ENCODE measurements at regions not wholly inside any gene's neighbourhood (a gene's known extent, or its start where the extent isn't known, plus 50 kb on each side); places are given as distances from the start of the nearest gene placed in this dataset.
"Not testable (repeated sequence)": the region's sequence is repeated elsewhere in the genome, so short reads cannot be mapped to it uniquely, and the experiment has no call there.

DNA sequence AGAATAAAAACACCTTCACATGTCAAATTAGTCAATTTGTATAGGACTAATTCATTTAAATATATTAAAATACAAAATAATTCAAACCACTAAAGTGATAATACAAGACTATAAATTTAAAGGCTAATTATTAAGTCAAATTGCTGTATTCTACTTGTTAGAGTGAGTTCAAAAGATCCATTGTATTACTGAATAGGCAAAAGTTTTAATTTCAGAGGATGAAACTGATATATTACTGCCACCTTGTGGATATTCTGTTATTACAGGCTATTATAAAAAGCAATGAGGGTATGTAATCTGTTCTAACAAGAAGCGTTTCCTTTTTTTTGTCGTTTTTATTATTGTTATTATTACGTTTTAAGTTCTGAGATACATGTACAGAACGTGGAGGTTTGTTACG, 1825.5 kb upstream of the TPTE start:
- TF ChIP-seq, protein P1, sequence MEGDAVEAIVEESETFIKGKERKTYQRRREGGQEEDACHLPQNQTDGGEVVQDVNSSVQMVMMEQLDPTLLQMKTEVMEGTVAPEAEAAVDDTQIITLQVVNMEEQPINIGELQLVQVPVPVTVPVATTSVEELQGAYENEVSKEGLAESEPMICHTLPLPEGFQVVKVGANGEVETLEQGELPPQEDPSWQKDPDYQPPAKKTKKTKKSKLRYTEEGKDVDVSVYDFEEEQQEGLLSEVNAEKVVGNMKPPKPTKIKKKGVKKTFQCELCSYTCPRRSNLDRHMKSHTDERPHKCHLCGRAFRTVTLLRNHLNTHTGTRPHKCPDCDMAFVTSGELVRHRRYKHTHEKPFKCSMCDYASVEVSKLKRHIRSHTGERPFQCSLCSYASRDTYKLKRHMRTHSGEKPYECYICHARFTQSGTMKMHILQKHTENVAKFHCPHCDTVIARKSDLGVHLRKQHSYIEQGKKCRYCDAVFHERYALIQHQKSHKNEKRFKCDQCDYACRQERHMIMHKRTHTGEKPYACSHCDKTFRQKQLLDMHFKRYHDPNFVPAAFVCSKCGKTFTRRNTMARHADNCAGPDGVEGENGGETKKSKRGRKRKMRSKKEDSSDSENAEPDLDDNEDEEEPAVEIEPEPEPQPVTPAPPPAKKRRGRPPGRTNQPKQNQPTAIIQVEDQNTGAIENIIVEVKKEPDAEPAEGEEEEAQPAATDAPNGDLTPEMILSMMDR (conservative IDR thresholded peaks at IDR 0.05): 0 out of 2 replicates have a peak, but pooled peaks have one; percentile 5
- not testable (repeated sequence) for H3K27ac ChIP-seq

- not testable (repeated sequence) for H3K27ac ChIP-seq
Observed at GRCh38 chr21:8701297-8701696, 1820.1 kb upstream of the TPTE start.

DNA sequence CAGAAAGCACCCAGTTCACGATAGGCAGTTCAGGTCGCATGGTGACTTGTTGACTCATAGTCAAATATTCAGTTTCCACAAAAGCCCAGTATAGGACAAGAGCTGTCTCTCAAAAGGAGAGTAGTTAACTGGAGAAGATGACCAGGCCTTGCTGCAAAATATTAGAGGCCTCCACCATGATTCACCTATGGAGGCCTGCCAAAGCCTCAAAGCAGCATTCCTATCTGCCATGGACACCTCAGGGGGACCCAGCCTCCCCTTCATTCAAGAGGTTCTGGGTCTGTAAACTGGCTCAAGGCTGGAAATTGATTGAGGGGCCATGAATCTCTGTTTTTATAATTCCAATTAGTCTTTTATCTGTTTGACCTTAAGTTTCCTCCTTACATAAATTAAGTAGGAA, 1815.6 kb upstream of the TPTE start:
- H3K27ac ChIP-seq: not testable (repeated sequence)

Data from C4-2B (cell line).